HG02840 (cell line): ENCODE measurements at regions not wholly inside any gene's neighbourhood (a gene's known extent, or its start where the extent isn't known, plus 50 kb on each side); places are given as distances from the start of the nearest gene placed in this dataset.
"Not testable (repeated sequence)": the region's sequence is repeated elsewhere in the genome, so short reads cannot be mapped to it uniquely, and the experiment has no call there.

Experiments
- ATAC-seq: cut with Tn5 transposase; IDR thresholded peaks from one replicate; pipeline ENCODE4 v1.9.1; 2021; ENCODE audit warnings: mild to moderate bottlenecking, moderate library complexity, moderate number of reproducible peaks; ENCODE audit not compliant: unreplicated experiment, low FRiP score

DNA sequence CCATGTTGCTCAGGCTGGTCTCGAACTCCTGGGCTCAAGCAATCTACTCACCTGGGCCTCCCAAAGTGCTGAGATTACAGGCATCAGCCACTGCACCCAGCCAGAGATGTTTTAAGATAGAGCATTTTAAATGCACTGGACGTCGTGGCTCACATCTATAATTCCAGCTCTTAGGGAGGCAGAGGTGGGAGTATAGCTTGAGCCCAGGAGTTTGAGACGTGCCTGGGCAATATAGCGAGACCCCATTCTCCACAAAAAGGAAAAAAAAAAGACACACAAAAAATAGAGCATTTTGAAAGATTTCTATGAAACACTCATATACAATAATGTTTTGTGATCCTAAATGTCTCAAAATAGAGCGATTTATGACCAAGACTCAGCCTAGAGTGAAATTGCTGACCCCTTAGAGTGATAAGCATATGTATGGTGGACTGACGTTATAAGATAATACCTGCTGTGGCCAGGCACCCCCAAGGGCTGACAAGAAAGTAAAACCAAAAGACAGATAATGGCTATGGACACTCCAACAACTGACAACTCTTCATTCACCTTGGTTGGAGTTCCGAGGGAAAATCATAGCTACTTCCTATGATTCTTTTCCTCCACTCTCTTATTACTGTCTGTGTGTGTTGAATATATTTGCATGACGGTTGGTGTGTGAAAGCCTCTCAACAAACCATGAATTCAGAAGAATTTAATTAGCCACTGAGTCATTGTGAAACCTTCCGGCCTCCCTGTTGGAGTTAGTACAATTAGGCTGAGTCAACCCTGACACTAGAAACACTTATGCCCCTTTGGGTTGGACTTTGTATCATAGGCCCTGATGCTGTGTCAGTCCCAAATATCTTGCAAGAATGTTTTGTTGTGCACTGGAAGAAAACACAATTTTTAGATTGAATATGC, 526.5 kb upstream of the NUDT12 start:
- no peak for ATAC-seq

DNA sequence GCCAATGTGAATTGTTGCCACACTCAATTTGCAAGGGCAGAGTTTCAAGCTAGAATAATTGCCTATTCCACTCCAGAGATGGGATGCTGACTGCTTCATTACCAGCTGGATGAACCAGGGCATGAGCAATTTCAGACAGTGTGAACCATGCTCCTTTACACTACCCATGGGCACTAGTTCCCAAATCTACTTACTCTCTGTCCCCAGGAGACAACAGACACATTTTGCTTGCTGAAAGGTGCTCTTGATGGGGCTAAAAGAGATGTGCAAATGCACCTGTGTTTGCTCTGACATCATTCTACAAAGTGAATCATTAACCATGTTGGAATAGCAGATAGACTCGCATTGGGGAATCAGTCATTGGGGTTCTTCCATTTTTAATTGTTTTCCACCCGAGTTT, 522.3 kb upstream of the NUDT12 start:
- ATAC-seq = no peak

DNA sequence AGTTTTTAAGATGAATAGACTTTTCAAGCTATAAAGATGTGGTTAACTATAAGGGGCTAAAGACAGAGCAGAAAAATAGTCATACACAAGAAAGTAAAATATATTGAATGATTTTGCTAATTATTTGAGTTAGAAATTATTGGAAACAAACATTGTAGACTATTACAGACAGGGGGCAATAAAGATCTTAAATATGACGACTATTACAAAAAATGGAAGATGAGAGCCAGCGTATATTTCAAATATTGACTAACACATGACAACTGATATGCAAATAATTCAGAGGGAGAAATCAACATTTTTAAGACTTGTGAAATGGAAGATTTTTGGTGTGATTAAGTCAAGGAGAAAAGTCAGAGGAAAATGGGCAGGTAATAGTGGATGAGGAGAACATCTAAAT, 520.2 kb upstream of the NUDT12 start:
- no peak for ATAC-seq

DNA sequence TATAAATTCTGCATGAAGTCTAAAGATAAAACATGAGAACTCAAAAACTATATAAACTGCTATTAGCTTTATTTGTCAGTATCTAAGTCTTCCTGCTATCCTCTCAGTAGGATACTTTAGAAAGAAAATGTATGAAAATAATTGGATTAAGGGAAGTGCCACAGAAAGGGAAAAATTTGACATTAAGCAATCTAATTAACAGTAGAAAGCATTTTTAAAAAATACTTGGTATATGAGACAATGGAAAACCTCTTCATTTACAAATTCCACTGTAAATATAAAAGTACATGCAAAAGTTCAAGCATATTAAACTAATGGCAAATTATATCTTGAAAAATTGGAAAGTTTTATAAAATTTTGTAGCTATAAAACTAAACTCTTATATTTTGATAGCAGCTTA, 518.6 kb upstream of the NUDT12 start:
- ATAC-seq = no peak

DNA sequence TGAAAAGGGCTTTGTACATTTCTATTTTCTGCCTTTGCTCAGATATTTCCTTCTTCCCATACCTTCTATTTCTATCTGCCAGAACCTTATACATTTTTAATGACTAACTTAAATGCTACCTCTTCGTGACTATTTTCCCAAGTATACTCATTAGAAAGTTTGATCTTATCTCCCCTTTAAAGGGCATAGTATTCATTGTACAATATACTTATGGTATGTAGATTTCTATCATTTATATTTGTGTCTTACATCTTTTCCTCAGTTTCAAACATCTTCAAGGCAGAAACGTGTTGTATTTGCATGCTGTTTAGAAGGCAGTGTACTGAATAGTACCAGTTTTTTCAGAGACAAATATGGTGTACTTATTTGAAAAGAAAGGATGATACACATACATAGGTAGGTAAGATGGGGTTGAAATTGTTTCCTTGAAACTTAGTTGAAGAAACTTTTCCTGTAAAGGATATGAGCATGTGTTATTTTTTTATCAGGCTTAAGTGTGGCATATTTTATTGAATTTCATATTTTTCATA, 518.1 kb upstream of the NUDT12 start:
- no peak for ATAC-seq

DNA sequence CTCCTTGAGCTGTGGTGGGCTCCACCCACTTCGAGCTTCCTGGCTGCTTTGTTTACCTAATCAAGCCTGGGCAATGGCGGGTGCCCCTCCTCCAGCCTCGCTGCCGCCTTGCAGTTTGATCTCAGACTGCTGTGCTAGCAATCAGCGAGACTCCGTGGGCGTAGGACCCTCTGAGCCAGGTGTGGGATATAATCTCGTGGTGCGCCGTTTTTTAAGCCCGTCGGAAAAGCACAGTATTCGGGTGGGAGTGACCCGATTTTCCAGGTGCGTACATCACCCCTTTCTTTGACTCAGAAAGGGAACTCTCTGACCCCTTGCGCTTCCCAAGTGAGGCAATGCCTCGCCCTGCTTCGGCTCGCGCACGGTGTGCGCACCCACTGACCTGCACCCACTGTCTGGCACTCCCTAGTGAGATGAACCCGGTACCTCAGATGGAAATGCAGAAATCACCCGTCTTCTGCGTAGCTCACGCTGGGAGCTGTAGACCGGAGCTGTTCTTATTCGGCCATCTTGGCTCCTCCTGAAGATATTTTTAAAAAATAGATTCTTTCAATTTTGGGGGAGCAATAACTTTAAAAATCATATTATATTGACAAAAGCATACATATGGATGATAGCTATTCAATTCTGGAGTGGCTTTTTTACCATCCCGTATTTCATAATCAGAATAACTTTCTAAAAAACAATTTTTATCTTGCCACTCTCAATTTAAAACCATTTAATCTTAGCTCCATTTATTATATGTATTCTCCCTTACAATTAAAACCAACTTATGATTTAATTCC, 517.5 kb upstream of the NUDT12 start:
- not testable (repeated sequence) for ATAC-seq

DNA sequence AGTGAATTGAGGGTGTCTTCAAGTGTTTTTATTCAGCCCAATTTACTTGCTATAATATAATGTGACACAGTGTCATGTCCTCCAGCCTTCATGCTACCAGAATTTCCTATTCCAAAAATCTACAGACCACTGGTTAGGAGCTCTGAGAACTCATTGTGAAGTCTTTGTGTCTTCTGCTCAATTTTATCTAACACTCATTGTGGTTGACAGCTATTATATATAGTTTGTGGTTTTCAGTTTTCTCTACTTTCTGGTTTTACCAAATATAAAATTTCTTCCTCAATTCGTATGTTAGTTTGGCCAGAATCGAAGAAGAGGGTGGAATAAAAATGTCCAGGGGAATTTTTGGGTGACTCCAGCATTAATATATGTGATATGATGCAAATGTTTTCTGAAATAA, 509.3 kb upstream of the NUDT12 start:
- ATAC-seq = no peak

DNA sequence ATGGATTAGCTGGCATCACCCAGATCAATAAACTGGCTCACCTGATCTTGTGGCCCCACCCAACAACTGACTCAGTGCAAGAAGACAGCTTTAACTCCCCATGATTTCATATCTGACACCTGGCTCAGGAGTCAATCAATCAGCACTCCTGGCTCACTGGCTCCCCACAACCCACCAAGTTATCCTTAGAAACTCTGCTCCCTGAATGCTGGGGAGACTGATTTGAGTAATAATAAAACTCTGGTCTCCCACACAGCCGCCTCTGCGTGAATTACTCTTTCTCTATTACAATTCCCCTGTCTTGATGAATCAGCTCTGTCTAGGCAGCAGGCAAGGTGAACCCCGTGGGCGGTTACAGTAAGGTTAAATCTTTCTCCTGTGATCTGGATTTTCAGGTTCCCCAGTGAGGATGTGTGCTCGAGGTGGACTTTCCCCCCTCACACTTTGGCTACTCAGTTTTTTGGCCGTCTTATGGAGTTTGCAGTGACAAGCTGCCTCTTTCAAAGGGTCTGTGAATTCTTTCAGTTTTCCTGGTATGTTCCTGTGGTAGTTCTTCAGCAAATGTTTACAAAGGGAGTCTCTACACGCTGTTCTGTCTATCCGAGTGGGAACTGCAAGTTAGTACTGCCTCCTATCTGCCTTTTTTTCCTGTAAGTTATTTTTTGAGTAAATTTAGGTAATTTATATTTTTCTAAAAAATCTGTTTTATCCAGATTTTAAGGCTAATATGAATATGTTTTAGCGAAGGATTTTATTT, 500.2 kb upstream of the NUDT12 start:
- no peak for ATAC-seq

DNA sequence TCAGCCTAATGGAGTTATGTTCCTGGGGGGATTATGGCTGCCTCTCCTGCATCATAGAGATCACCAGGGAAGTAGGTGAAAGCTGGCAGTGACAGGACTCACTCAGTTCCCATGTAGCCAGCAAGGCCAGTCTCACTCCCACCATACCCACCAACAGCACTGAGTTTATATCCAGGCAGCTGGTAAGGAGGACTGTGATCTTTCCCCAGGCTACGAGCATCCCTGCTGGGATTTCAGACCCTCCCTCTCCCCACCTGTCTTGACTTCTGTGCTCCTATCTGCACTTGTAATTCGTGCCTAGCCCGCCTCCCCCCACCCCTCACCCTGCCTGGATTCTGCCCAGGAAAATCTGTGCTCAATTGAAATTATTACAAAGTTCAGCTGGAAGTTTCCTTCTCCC, 499.1 kb upstream of the NUDT12 start:
- no peak for ATAC-seq

DNA sequence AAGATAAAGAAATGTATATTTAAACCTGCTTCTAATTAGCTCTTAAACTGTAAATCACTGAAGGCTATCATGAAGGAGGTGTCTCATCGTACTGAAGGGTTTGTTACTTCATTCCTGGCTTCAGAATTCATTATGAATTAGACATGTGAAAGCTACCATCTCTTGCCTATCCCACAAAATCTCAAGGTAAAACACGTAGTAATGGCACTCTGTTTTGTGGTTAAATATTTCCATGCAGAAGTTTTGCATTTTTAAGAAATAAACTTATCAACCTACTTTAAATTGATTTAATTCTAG, 490.7 kb upstream of the NUDT12 start:
- no peak for ATAC-seq

DNA sequence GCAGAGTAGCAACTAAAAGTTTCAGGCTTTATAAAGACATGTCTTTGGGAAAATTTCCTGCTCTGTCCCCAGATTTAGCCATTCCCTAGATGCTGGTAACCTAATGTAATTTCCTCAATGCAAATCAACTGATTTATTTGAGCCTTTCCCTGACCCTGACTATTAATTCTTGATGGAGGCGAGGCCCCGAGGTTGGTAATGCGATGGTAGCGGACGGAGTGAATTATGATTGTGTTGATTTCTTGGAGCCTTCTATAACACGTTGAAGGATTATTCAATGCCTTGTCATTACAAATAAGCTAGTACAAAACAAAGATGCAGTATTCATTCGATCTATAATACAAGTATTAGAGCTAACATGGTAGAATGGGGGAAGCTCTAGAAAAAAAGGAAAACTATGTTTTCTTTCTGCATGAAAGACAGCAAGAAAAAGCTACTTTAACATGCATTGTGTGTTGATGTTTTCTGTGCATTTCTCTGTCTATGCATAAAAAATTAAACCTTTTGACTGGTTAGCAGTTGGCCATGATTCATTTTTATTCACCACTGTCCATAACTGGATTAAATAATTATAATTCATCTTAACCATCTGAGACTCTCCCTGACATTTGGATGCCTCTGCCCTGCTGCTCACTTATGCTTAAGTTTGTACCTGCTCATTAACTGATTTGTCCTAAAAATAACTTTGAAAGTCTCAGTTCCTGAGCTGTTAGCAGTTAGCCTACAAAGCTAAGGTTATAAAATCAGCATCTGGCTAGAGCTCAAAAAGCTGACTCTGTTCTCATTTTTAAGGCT, 490.2 kb upstream of the NUDT12 start:
- no peak for ATAC-seq

DNA sequence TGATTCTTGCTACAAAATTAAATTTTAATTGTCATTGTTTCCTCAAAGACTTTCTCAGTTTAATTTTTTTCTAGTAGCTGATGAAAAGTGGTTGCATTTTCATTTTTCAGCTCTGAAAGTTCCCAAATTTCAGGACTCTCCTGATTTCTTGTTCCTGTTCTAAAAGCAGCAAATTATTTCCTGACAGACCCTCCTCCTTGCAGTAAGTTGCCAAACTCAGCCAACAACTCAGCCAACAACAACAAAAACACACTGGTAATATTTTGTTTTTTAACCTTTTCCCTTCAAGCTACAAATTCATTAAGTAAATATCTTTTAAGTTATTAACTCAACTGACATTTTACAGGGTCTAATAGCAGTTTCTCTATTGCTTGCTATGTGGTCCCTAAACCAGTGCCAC, 487.8 kb upstream of the NUDT12 start:
- ATAC-seq = no peak

DNA sequence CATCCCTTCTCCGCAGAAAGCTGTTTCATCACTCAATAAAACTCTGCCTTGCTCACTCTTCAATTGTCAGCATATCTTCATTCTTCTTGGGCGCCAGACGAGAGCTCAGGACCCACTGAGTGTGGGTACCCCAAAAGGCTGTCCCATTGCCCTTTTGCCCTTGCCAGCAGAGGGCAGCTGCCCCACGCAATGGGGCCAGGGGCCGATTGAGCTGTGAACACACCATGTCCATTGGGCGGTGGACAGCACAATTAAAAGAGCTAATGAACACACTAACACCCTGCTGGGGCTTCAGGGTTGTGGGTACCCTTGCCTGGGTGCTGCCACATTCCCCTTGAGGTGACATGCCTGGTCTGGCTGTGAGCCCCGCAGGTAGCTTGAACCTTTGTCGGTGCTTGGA, 487.2 kb upstream of the NUDT12 start:
- ATAC-seq = no peak

DNA sequence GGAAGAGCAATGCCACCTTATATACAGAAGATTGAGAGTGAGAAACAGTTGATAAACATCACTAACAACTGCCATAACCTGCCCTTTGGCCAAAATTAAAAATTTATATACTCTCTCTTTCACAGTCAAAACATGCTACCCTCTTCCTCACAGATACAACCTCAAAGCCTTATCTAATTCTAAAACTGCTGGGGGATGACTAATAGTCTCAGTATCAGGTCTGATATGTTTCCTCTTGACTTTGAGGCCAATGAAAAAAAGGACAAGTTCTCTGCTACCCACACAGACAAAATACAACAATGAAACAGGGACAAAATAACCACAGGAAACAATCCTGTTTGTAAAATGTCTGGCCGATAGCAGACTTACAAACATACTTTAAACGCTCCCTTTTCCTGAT, 485.6 kb upstream of the NUDT12 start:
- no peak for ATAC-seq

DNA sequence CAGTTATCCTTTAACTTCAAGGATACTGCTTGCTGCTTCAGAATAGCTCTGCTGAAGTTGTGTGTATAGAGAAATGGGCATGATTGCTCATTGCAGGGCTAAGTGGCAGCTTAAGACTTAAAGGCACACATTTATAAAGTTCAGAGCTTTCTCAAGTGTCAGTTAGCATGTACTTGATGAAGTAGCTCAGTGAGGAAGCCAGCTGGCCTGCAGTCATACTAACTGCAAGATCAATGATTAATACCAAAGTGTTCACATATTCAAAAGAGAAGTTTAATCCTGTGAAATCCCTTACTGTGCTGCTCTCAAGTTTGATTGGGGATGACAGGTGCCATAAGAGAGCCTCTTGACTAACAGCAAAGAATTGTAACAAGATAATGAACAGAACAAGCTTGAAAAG, 483.4 kb upstream of the NUDT12 start:
- ATAC-seq = no peak

DNA sequence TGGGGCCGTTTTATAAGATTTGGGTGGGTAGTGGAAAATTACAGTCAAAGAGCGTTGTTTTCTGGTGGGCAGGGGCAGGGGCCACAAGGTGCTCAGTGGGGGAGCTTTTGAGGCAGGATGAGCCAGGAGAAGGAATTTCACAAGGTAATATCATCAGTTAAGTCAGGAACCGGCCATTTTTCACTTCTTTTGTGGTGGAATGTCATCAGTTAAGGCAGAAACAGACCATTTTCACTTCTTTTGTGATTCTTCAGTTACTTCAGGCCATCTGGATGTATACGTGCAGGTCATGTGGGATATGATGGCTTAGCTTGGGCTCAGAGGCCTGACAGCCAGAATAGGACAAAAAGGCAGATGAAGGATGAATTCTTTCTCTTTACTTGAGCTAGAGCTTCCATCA, 477.3 kb upstream of the NUDT12 start:
- not testable (repeated sequence) for ATAC-seq

DNA sequence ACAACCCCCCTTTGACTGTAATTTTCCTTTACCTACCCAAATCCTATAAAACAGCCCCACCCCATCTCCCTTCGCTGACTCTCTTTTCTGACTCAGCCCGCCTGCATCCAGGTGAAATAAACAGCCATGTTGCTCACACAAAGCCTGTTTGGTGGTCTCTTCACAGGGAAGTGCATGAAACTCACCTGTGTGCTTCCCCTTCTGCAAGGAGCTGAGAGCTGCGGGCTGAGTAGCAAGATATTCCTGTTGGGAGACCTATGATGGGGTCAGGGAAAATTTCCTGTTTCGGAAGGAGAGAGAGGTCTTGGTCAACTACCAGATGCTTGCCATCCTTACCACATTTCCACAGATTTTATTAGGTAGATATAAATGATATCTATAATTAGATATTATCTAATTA, 474.5 kb upstream of the NUDT12 start:
- not testable (repeated sequence) for ATAC-seq

DNA sequence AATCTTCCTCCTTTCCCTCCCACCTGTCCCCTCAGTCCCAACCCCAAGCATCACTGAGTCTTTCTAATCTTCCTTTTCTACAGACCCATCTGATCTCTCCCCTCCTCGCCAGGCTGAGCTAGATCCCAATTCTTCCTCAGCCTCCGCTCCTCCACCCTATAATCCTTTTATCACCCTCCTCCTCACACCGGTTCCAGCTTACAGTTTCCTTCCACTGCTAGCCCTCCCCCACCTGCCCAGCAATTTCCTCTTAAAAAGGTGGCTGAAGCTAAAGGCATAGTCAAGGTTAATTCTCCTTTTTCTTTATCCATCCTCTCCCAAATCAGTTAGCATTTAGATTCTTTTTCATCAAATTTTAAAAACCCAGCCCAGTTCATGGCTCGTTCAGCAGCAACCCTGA, 470.6 kb upstream of the NUDT12 start:
- not testable (repeated sequence) for ATAC-seq

DNA sequence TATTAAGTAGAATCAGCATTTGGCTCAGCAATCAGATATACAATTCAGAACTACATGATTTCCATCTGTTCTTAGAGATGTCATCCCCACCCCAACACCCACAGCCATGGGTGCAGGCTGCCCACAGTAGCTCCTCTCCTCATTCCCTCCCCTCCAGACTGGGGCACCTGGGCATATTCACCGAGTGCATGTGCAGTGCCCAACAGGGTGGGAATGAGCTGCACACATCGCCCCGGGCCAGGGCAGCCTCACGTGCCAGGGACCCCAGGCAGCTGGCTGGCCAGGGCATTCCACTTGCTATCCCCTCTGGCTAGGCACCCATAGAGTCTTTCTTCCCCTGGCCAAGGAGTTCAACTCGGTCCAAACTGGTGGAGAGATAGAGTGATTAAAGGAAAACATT, 461.9 kb upstream of the NUDT12 start:
- no peak for ATAC-seq

DNA sequence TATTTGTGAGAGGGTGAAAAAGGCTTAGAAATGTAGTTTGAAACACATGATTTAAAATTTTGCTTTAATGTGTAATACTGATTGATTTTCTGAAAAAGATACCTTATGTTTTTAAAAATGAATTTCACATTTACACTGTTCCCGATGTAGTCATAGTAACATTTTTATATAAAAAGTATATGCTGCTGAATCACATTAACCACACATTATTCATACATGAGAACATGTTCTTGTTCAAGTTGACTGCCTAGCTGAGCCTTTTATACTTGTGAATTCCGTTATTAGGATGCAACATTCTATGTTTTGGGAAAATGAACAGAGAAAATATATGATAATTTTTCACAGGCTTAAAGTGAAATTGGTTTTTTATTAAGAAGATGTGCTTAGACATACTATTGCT, 461.1 kb upstream of the NUDT12 start:
- ATAC-seq = no peak
